GM23338 (cell line): ENCODE measurements at regions not wholly inside any gene's neighbourhood (a gene's known extent, or its start where the extent isn't known, plus 50 kb on each side); places are given as distances from the start of the nearest gene placed in this dataset.

Source experiments
- ATAC-seq: fragments of 200-7000 bp; cut with Tn5 transposase; 3 replicates; pipeline ENCODE4 v1.9.1; 2020
- DNase-seq: peaks from one replicate; pipeline ENCODE4 v3.0.0-alpha.2; 2015; ENCODE audit warnings: low spot score
- H2AFZ ChIP-seq: fragments of 200-600 bp; sonication (generic); 2 replicates; pipeline ENCODE4 v1.8.0; 2016; ENCODE audit warnings: antibody characterized with exemption, mild to moderate bottlenecking, moderate library complexity
- H3F3A ChIP-seq: fragments of 200-600 bp; sonication (generic); replicated peaks from 2 replicates; pipeline ENCODE4 v1.8.0; 2017; ENCODE audit warnings: antibody characterized with exemption, mixed run types, low read depth
- H3K27ac ChIP-seq: fragments of 200-600 bp; sonication (generic); 2 replicates; pipeline ENCODE4 v1.6.1; 2016; ENCODE audit warnings: low read depth
- H3K27me3 ChIP-seq: fragments of 200-600 bp; sonication (generic); 2 replicates; pipeline ENCODE4 v1.8.0; 2016; ENCODE audit warnings: mild to moderate bottlenecking, mixed run types, moderate library complexity; ENCODE audit not compliant: insufficient read depth
- H3K36me3 ChIP-seq: fragments of 200-600 bp; sonication (generic); 2 replicates; pipeline ENCODE4 v1.8.0; 2016; ENCODE audit warnings: mild to moderate bottlenecking; ENCODE audit not compliant: insufficient read depth
- H3K4me1 ChIP-seq: fragments of 200-600 bp; sonication (generic); 2 replicates; pipeline ENCODE4 v1.8.0; 2016; ENCODE audit warnings: mild to moderate bottlenecking, moderate library complexity; ENCODE audit not compliant: insufficient read depth
- H3K4me2 ChIP-seq: fragments of 200-600 bp; sonication (generic); 2 replicates; pipeline ENCODE4 v1.7.1; 2017; ENCODE audit warnings: mixed run types
- H3K4me3 ChIP-seq: fragments of 200-600 bp; sonication (generic); 2 replicates; pipeline ENCODE4 v1.6.1; 2016; ENCODE audit warnings: mixed run types
- H3K79me2 ChIP-seq: fragments of 200-600 bp; sonication (generic); replicated peaks from 2 replicates; pipeline ENCODE4 v1.8.0; 2017; ENCODE audit warnings: mild to moderate bottlenecking; ENCODE audit not compliant: insufficient read depth
- H3K9me2 ChIP-seq: fragments of 200-600 bp; sonication (generic); 2 replicates; pipeline ENCODE4 v1.8.0; 2017; ENCODE audit not compliant: insufficient read depth
- H4K20me1 ChIP-seq: fragments of 200-600 bp; sonication (generic); replicated peaks from 2 replicates; pipeline ENCODE4 v1.8.0; 2017; ENCODE audit warnings: mild to moderate bottlenecking; ENCODE audit not compliant: insufficient read depth
- H3K27ac Mint-ChIP-seq: 2 replicates; pipeline ENCODE4 v1.8.0; 2020; ENCODE audit warnings: inconsistent platforms, mild to moderate bottlenecking, moderate library complexity, mixed read lengths
- H3K27me3 Mint-ChIP-seq: 3 replicates; pipeline ENCODE4 v1.8.0; 2022; ENCODE audit warnings: low read depth, mild to moderate bottlenecking, moderate library complexity, mixed read lengths, inconsistent platforms; ENCODE audit not compliant: insufficient read depth, poor library complexity
- H3K36me3 Mint-ChIP-seq: 3 replicates; pipeline ENCODE4 v1.8.0; 2021; ENCODE audit warnings: low read depth, mild to moderate bottlenecking, inconsistent platforms, moderate library complexity, mixed read lengths
- H3K4me1 Mint-ChIP-seq: 3 replicates; pipeline ENCODE4 v1.8.0; 2020; ENCODE audit warnings: mild to moderate bottlenecking, inconsistent platforms, mixed read lengths
- H3K4me3 Mint-ChIP-seq: 3 replicates; pipeline ENCODE4 v1.8.0; 2021; ENCODE audit warnings: moderate library complexity, mild to moderate bottlenecking, inconsistent platforms, mixed read lengths
- H3K9me3 Mint-ChIP-seq: 3 replicates; pipeline ENCODE4 v1.8.0; 2020; ENCODE audit warnings: moderate library complexity, mild to moderate bottlenecking, inconsistent platforms, mixed read lengths
- CREB1 ChIP-seq: fragments of 250-450 bp; sonication (Bioruptor Pico); IDR thresholded peaks from 2 replicates; pipeline ENCODE4 v1.5.0; 2020; ENCODE audit warnings: low read depth, mild to moderate bottlenecking, moderate library complexity
- EZH2 ChIP-seq: fragments of 200-600 bp; sonication (generic); IDR thresholded peaks from one replicate; pipeline ENCODE4 v1.8.0; 2017; ENCODE audit warnings: antibody characterized with exemption, mild to moderate bottlenecking, low read depth; ENCODE audit not compliant: unreplicated experiment
- EZH2phosphoT487 ChIP-seq: fragments of 200-600 bp; sonication (generic); IDR thresholded peaks from one replicate; pipeline ENCODE4 v1.8.1; 2018; ENCODE audit warnings: antibody characterized with exemption; ENCODE audit not compliant: unreplicated experiment
- JUNB ChIP-seq: IDR thresholded peaks from one replicate; pipeline ENCODE4 v1.6.1; 2016; ENCODE audit warnings: antibody characterized with exemption; ENCODE audit not compliant: unreplicated experiment
- NANOG ChIP-seq: IDR thresholded peaks from 2 replicates; pipeline ENCODE4 v1.6.1; 2016; ENCODE audit warnings: antibody characterized with exemption, borderline replicate concordance
- POLR2AphosphoS5 ChIP-seq: IDR thresholded peaks from 2 replicates; pipeline ENCODE4 v1.6.1; 2016; ENCODE audit warnings: antibody characterized with exemption, low read depth
- STAT1 ChIP-seq: IDR thresholded peaks from one replicate; pipeline ENCODE4 v1.6.1; 2016; ENCODE audit warnings: antibody characterized with exemption; ENCODE audit not compliant: unreplicated experiment
- ZNF114 ChIP-seq: fragments of 250-450 bp; sonication (Bioruptor Pico); IDR thresholded peaks from 2 replicates; pipeline ENCODE4 v1.5.0; 2020; ENCODE audit warnings: mild to moderate bottlenecking, moderate library complexity
- ZNF331 ChIP-seq: fragments of 250-450 bp; sonication (Bioruptor Pico); IDR thresholded peaks from 2 replicates; pipeline ENCODE4 v1.5.0; 2020; ENCODE audit warnings: low read depth, mild to moderate bottlenecking, moderate library complexity
- TF ChIP-seq, protein P1 (sequence below): IDR thresholded peaks from 2 replicates; pipeline ENCODE4 v1.6.1; 2016; ENCODE audit warnings: antibody characterized with exemption
- TF ChIP-seq, protein P2 (sequence below): fragments of 250-450 bp; sonication (Bioruptor Pico); IDR thresholded peaks from 2 replicates; pipeline ENCODE4 v1.5.0; 2020; ENCODE audit warnings: mild to moderate bottlenecking, moderate library complexity
- TF ChIP-seq, protein P3 (sequence below): IDR thresholded peaks from one replicate; pipeline ENCODE4 v1.6.1; 2018; ENCODE audit warnings: antibody characterized with exemption; ENCODE audit not compliant: unreplicated experiment
- TF ChIP-seq, protein P4 (sequence below), 2 experiments: fragments of 200-600 bp in 1 of 2; sonication (generic) in 1 of 2; conservative IDR thresholded peaks; 2 replicates each; pipeline versions ENCODE4 v1.5.1 to v1.6.1; 2016 to 2017; ENCODE audit warnings: antibody characterized with exemption in 2 of 2, low read depth in 2 of 2, mild to moderate bottlenecking in 2 of 2, moderate library complexity in 1 of 2

DNA sequence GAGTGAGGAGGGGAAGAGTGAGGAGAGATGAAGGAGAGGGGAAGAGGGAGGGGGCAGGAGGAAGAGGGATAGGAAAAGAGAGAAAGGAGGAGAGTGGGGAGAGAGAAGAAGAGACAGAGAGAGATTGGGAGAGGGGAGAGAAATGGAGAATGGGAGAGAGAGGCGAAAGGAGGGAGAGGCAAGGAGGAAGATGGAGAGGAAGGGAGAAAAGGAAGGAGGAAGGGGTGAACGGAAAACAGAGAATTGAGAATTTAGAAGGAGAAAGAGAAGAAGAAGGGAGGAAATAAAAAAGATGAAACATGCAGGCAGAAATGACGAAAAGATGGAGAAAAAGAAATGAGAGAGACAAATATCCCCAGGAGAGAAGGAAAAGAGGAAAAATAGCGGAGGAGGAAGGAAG is 502.8 kb downstream of the MN1 start:
- no peaks in the 10 kb centered on the region for H3K36me3 Mint-ChIP-seq
- H3K79me2 ChIP-seq, result no peaks in the 10 kb centered on the region
- DNase-seq, result no peak
- H3K4me2 ChIP-seq, result peak overlapping the region; percentile 75
- no peak overlapping the region for H3K27ac Mint-ChIP-seq
- ATAC-seq, result no peak
- H3K9me3 Mint-ChIP-seq, result no peaks in the 10 kb centered on the region
- peak overlapping the region; percentile 53 for H3K4me3 ChIP-seq
- H3K4me1 ChIP-seq, result peaks cover 38% of the 10 kb centered on the region
- H3K27me3 Mint-ChIP-seq, result peaks cover 20% of the 10 kb centered on the region
- peak overlapping the region; percentile 83 for H2AFZ ChIP-seq
- TF ChIP-seq JUNB, result no peak
- no peak for TF ChIP-seq NANOG
- TF ChIP-seq, protein P1, sequence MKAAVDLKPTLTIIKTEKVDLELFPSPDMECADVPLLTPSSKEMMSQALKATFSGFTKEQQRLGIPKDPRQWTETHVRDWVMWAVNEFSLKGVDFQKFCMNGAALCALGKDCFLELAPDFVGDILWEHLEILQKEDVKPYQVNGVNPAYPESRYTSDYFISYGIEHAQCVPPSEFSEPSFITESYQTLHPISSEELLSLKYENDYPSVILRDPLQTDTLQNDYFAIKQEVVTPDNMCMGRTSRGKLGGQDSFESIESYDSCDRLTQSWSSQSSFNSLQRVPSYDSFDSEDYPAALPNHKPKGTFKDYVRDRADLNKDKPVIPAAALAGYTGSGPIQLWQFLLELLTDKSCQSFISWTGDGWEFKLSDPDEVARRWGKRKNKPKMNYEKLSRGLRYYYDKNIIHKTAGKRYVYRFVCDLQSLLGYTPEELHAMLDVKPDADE, result no peak
- TF ChIP-seq CREB1 (CRISPR knock-in tag), result no peak
- TF ChIP-seq, protein P2, sequence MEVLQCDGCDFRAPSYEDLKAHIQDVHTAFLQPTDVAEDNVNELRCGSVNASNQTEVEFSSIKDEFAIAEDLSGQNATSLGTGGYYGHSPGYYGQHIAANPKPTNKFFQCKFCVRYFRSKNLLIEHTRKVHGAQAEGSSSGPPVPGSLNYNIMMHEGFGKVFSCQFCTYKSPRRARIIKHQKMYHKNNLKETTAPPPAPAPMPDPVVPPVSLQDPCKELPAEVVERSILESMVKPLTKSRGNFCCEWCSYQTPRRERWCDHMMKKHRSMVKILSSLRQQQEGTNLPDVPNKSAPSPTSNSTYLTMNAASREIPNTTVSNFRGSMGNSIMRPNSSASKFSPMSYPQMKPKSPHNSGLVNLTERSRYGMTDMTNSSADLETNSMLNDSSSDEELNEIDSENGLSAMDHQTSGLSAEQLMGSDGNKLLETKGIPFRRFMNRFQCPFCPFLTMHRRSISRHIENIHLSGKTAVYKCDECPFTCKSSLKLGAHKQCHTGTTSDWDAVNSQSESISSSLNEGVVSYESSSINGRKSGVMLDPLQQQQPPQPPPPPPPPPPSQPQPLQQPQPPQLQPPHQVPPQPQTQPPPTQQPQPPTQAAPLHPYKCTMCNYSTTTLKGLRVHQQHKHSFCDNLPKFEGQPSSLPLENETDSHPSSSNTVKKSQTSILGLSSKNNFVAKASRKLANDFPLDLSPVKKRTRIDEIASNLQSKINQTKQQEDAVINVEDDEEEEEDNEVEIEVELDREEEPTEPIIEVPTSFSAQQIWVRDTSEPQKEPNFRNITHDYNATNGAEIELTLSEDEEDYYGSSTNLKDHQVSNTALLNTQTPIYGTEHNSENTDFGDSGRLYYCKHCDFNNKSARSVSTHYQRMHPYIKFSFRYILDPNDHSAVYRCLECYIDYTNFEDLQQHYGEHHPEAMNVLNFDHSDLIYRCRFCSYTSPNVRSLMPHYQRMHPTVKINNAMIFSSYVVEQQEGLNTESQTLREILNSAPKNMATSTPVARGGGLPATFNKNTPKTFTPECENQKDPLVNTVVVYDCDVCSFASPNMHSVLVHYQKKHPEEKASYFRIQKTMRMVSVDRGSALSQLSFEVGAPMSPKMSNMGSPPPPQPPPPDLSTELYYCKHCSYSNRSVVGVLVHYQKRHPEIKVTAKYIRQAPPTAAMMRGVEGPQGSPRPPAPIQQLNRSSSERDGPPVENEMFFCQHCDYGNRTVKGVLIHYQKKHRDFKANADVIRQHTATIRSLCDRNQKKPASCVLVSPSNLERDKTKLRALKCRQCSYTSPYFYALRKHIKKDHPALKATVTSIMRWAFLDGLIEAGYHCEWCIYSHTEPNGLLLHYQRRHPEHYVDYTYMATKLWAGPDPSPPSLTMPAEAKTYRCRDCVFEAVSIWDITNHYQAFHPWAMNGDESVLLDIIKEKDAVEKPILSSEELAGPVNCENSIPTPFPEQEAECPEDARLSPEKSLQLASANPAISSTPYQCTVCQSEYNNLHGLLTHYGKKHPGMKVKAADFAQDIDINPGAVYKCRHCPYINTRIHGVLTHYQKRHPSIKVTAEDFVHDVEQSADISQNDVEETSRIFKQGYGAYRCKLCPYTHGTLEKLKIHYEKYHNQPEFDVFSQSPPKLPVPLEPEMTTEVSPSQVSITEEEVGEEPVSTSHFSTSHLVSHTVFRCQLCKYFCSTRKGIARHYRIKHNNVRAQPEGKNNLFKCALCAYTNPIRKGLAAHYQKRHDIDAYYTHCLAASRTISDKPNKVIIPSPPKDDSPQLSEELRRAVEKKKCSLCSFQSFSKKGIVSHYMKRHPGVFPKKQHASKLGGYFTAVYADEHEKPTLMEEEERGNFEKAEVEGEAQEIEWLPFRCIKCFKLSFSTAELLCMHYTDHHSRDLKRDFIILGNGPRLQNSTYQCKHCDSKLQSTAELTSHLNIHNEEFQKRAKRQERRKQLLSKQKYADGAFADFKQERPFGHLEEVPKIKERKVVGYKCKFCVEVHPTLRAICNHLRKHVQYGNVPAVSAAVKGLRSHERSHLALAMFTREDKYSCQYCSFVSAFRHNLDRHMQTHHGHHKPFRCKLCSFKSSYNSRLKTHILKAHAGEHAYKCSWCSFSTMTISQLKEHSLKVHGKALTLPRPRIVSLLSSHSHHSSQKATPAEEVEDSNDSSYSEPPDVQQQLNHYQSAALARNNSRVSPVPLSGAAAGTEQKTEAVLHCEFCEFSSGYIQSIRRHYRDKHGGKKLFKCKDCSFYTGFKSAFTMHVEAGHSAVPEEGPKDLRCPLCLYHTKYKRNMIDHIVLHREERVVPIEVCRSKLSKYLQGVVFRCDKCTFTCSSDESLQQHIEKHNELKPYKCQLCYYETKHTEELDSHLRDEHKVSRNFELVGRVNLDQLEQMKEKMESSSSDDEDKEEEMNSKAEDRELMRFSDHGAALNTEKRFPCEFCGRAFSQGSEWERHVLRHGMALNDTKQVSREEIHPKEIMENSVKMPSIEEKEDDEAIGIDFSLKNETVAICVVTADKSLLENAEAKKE (CRISPR knock-in tag), result no peak
- no peak for TF ChIP-seq STAT1
- no peak for TF ChIP-seq EZH2
- no peak for TF ChIP-seq ZNF331 (CRISPR knock-in tag)
- TF ChIP-seq EZH2phosphoT487, result no peak
- TF ChIP-seq, protein P3, sequence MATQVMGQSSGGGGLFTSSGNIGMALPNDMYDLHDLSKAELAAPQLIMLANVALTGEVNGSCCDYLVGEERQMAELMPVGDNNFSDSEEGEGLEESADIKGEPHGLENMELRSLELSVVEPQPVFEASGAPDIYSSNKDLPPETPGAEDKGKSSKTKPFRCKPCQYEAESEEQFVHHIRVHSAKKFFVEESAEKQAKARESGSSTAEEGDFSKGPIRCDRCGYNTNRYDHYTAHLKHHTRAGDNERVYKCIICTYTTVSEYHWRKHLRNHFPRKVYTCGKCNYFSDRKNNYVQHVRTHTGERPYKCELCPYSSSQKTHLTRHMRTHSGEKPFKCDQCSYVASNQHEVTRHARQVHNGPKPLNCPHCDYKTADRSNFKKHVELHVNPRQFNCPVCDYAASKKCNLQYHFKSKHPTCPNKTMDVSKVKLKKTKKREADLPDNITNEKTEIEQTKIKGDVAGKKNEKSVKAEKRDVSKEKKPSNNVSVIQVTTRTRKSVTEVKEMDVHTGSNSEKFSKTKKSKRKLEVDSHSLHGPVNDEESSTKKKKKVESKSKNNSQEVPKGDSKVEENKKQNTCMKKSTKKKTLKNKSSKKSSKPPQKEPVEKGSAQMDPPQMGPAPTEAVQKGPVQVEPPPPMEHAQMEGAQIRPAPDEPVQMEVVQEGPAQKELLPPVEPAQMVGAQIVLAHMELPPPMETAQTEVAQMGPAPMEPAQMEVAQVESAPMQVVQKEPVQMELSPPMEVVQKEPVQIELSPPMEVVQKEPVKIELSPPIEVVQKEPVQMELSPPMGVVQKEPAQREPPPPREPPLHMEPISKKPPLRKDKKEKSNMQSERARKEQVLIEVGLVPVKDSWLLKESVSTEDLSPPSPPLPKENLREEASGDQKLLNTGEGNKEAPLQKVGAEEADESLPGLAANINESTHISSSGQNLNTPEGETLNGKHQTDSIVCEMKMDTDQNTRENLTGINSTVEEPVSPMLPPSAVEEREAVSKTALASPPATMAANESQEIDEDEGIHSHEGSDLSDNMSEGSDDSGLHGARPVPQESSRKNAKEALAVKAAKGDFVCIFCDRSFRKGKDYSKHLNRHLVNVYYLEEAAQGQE, result no peak
- no peak for TF ChIP-seq POLR2AphosphoS5
- TF ChIP-seq, protein P4, sequence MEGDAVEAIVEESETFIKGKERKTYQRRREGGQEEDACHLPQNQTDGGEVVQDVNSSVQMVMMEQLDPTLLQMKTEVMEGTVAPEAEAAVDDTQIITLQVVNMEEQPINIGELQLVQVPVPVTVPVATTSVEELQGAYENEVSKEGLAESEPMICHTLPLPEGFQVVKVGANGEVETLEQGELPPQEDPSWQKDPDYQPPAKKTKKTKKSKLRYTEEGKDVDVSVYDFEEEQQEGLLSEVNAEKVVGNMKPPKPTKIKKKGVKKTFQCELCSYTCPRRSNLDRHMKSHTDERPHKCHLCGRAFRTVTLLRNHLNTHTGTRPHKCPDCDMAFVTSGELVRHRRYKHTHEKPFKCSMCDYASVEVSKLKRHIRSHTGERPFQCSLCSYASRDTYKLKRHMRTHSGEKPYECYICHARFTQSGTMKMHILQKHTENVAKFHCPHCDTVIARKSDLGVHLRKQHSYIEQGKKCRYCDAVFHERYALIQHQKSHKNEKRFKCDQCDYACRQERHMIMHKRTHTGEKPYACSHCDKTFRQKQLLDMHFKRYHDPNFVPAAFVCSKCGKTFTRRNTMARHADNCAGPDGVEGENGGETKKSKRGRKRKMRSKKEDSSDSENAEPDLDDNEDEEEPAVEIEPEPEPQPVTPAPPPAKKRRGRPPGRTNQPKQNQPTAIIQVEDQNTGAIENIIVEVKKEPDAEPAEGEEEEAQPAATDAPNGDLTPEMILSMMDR (conservative IDR thresholded peaks at IDR 0.05; ENCODE audit: low read depth in 2 of 2), result no peak
- TF ChIP-seq ZNF114, result no peak
- peaks cover 5% of the 10 kb centered on the region; the same call in 1 of the 2 replicates for H3K27me3 ChIP-seq
- H4K20me1 ChIP-seq, result no peaks in the 10 kb centered on the region
- H3F3A ChIP-seq, result no peaks in the 10 kb centered on the region
- H3K4me1 Mint-ChIP-seq, result peaks cover 46% of the 10 kb centered on the region
- H3K27ac ChIP-seq, result no peak overlapping the region
- H3K9me2 ChIP-seq, result no peaks in the 10 kb centered on the region
- H3K4me3 Mint-ChIP-seq, result peak overlapping the region; percentile 60
- no peaks in the 10 kb centered on the region for H3K36me3 ChIP-seq
